Fibroblast of peridontal ligament (primary cell): ENCODE measurements at regions not wholly inside any gene's neighbourhood (a gene's known extent, or its start where the extent isn't known, plus 50 kb on each side); places are given as distances from the start of the nearest gene placed in this dataset.
"Not testable (repeated sequence)": the region's sequence is repeated elsewhere in the genome, so short reads cannot be mapped to it uniquely, and the experiment has no call there.

Experiments used
- DNase-seq: peaks from one replicate; pipeline ENCODE4 v3.0.0-alpha.2; 2010; ENCODE audit errors: extremely low read depth

- no peak for DNase-seq
Observed at GRCh38 chr4:138509346-138509745, 267.2 kb upstream of the SLC7A11 start.

GRCh38 chr4:138507522-138507921 is 265.4 kb upstream of the SLC7A11 start:
- DNase-seq: peak; percentile 56

- DNase-seq: no peak
Observed at GRCh38 chr4:138501614-138502013, 259.5 kb upstream of the SLC7A11 start.

- no peak for DNase-seq
Observed at GRCh38 chr4:138500869-138501268, 258.7 kb upstream of the SLC7A11 start.

GRCh38 chr4:138499627-138500026 is 257.5 kb upstream of the SLC7A11 start:
- DNase-seq: no peak

- DNase-seq: peak; percentile 65
Observed at GRCh38 chr4:138494931-138495330, 252.8 kb upstream of the SLC7A11 start.

GRCh38 chr4:138494116-138494515 is 252.0 kb upstream of the SLC7A11 start:
- no peak for DNase-seq

GRCh38 chr4:138492176-138492575 is 250.0 kb upstream of the SLC7A11 start:
- DNase-seq: no peak

- DNase-seq: no peak
Observed at GRCh38 chr4:138488533-138488932, 246.4 kb upstream of the SLC7A11 start.

- DNase-seq: peak; percentile 50
Observed at GRCh38 chr4:138487670-138488069, 245.5 kb upstream of the SLC7A11 start.

GRCh38 chr4:138487230-138487629 is 245.1 kb upstream of the SLC7A11 start:
- DNase-seq: no peak

- DNase-seq: no peak
Observed at GRCh38 chr4:138485498-138485897, 243.3 kb upstream of the SLC7A11 start.

- no peak for DNase-seq
Observed at GRCh38 chr4:138475116-138475515, 233.0 kb upstream of the SLC7A11 start.

- DNase-seq: no peak
Observed at GRCh38 chr4:138473339-138473738, 231.2 kb upstream of the SLC7A11 start.

GRCh38 chr4:138460477-138461414 is 218.6 kb upstream of the SLC7A11 start:
- DNase-seq: no peak

GRCh38 chr4:138458751-138459150 is 216.6 kb upstream of the SLC7A11 start:
- no peak for DNase-seq

GRCh38 chr4:138456349-138456748 is 214.2 kb upstream of the SLC7A11 start:
- DNase-seq: not testable (repeated sequence)

GRCh38 chr4:138455097-138455496 is 212.9 kb upstream of the SLC7A11 start:
- no peak for DNase-seq

GRCh38 chr4:138452826-138453225 is 210.7 kb upstream of the SLC7A11 start:
- no peak for DNase-seq

GRCh38 chr4:138451276-138451663 is 209.1 kb upstream of the SLC7A11 start:
- no peak for DNase-seq

GRCh38 chr4:138450546-138451275 is 208.6 kb upstream of the SLC7A11 start:
- no peak for DNase-seq

GRCh38 chr4:138449938-138450337 is 207.8 kb upstream of the SLC7A11 start:
- no peak for DNase-seq

GRCh38 chr4:138448169-138448568 is 206.0 kb upstream of the SLC7A11 start:
- peak; percentile 10 for DNase-seq
